ENCODE measurements at regions not wholly inside any gene's neighbourhood (a gene's known extent, or its start where the extent isn't known, plus 50 kb on each side); places are given as distances from the start of the nearest gene placed in this dataset.

- no peak for DNase-seq
Measured at GRCh38 chr14:29299372-29299771, 532.8 kb downstream of the FOXG1 start.

GRCh38 chr14:29301571-29301970 lies 535.0 kb downstream of the FOXG1 start:
- no peak for DNase-seq

GRCh38 chr14:29310210-29310609 lies 543.6 kb downstream of the FOXG1 start:
- no peak for DNase-seq

GRCh38 chr14:29310757-29311156 lies 544.2 kb downstream of the FOXG1 start:
- DNase-seq: no peak

GRCh38 chr14:29311983-29312382 lies 545.4 kb downstream of the FOXG1 start:
- DNase-seq: no peak

GRCh38 chr14:29316936-29317335 lies 550.3 kb downstream of the FOXG1 start:
- DNase-seq: no peak

- DNase-seq: no peak
Measured at GRCh38 chr14:29317423-29317822, 550.8 kb downstream of the FOXG1 start.

GRCh38 chr14:29320286-29320685 lies 553.7 kb downstream of the FOXG1 start:
- DNase-seq: no peak

GRCh38 chr14:29321646-29322045 lies 555.1 kb downstream of the FOXG1 start:
- DNase-seq: no peak

GRCh38 chr14:29339494-29340172 lies 573.0 kb downstream of the FOXG1 start:
- DNase-seq: no peak

- DNase-seq: no peak
Measured at GRCh38 chr14:29348504-29348903, 579.1 kb downstream of the PRKD1 start.

GRCh38 chr14:29350496-29350895 lies 577.2 kb downstream of the PRKD1 start:
- DNase-seq: no peak

- no peak for DNase-seq
Measured at GRCh38 chr14:29351996-29352705, 575.5 kb downstream of the PRKD1 start.

- DNase-seq: no peak
Measured at GRCh38 chr14:29352706-29353080, 575.0 kb downstream of the PRKD1 start.

GRCh38 chr14:29353513-29353912 lies 574.1 kb downstream of the PRKD1 start:
- DNase-seq: no peak

GRCh38 chr14:29354486-29354885 lies 573.2 kb downstream of the PRKD1 start:
- peak; percentile 2 for DNase-seq

- DNase-seq: no peak
Measured at GRCh38 chr14:29355331-29355730, 572.3 kb downstream of the PRKD1 start.

GRCh38 chr14:29355846-29356245 lies 571.8 kb downstream of the PRKD1 start:
- no peak for DNase-seq

- no peak for DNase-seq
Measured at GRCh38 chr14:29360656-29361055, 567.0 kb downstream of the PRKD1 start.

GRCh38 chr14:29370024-29370423 lies 557.6 kb downstream of the PRKD1 start:
- no peak for DNase-seq

GRCh38 chr14:29376237-29376636 lies 551.4 kb downstream of the PRKD1 start:
- DNase-seq: no peak

- no peak for DNase-seq
Measured at GRCh38 chr14:29380826-29381225, 546.8 kb downstream of the PRKD1 start.

- no peak for DNase-seq
Measured at GRCh38 chr14:29388571-29388970, 539.1 kb downstream of the PRKD1 start.
